ENCODE measurements at regions not wholly inside any gene's neighbourhood (a gene's known extent, or its start where the extent isn't known, plus 50 kb on each side); places are given as distances from the start of the nearest gene placed in this dataset.
A peak's percentile ranks its signal among the peaks of the same experiment; 100 is the strongest.
"Not testable (repeated sequence)": the region's sequence is repeated elsewhere in the genome, so short reads cannot be mapped to it uniquely, and the experiment has no call there.

DNA sequence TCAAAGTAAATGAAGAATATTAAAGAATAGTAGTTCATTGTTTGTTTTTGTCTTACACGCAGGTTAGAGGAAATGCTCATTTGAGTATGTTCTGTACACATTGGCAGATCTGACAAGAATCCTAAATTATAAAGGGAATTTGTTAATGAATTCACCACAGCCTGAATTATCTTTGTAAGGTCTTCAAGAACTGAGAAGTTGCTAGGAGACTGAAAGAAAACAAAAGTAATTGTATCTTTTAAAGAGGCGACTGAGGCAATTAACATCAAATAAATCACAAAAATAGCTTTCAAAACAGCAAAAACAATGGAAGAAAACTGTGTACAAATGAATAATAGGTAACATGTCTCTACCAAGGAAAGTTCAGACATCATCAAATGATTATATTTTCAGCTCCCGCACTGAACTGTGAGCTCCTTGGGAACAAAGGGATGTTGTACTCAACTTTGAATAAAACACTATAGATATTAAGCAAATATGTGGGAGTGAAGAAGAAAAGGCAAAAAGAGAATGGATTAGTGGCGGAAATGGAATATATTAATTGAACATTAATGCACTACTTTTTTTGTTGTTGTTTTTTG is 51.7 kb upstream of the ATIC start:
- no peak for DNase-seq

DNA sequence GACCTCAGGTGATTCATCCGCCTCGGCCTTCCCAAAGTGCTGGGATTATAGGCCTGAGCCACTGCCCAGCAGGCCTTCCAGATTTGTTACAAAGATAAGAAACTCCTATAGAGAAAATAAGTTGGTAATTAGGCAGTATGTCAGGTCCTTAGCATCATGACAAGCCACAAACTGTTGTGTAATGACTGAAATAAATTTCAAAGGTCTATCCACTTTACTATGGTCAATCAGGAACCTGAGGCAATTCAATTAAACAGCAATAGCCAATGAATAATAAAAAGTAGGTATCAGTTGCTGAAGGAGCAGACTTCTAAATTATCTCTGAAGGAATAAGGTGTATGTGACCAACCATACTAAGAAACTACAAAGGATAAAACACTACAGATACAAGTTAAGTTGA is 62.4 kb upstream of the ATIC start:
- DNase-seq, result no peak

DNA sequence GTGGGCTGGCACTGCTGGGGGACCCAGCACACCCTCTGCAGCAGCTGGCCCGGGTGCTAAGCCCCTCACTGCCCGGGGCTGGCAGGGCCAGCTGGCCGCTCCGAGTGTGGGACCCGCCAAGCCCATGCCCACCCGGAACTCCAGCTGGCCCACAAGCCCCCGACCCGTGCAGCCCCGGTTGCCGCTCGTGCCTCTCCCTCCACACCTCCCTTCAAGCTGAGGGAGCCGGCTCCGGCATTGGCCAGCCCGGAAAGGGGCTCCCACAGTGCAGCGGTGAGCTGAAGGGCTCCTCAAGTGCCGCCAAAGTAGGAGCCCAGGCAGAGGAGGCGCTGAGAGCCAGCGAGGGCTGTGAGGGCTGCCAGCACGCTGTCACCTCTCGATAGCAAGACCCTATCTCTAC is 65.9 kb upstream of the ATIC start:
- DNase-seq, result not testable (repeated sequence)

DNA sequence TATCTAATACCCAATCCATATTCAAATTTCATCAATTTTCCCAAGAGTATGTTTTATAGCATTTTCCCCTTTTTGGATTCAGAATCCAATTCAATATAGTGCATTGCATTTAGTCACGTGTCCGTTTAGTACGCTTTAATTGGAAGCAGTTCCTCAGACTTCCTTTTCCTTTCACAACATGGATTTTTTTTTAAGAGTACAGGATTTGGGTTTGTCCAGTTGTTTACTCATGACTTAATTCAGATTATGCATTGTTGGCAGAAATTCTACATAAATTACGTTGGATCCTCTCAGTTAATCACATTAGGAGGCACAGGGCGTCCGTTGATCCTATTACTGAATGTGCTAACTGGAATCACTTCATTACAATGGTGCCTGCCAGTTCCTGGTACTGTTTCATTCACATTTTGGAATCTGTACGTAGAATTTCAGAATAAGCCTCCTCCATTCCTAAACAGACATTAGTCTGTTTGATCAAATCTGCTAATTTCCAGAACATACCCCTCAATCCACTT is 70.0 kb upstream of the ATIC start:
- DNase-seq, result no peak

DNA sequence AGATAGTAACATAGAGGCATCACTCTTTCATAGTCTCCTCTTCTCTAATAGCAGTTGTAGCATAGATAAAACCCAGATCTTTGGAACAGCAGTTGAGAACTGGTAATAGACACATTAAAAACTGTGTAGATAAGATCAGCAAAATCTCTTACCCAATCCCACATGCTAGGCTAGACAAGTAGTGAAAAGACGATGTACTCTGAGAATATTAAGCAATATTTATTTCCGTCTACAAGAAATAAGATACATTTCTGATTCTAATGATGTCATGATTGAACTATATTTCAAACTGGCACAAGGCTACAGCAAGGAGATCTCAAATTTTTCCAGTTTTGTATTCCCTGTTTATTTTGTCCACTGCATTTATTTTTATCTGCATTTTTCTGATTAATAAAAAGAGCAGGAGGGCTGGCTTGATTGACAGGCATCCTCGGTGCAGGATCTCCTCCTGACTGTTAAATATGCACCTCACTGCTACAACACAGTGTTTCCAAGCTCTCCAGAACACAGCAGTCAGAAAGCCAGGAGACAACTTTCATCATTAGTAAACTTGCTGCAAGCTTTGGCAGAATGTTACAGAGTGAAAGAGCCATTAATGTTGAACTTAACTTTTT is 73.3 kb upstream of the ATIC start:
- peak; percentile 27 for DNase-seq

DNA sequence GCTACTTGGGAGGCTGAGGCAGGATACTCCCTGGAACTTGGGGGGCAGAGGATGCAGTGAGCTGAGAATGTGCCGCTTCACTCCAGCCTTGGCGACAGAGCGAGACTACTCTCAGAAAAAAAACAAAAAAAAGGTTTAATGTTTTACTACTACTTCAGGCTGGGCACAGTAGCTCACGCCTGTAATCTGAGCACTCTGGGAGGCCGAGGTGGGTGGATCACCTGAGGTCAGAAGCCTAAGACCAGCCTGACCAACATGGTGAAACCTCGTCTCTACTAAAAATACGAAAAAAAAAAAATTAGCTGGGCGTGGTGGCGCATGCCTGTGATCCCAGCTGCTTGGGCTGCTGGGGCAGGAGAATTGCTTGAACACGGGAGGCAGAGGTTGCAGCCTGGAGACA is 75.7 kb upstream of the ATIC start:
- no peak for DNase-seq

DNA sequence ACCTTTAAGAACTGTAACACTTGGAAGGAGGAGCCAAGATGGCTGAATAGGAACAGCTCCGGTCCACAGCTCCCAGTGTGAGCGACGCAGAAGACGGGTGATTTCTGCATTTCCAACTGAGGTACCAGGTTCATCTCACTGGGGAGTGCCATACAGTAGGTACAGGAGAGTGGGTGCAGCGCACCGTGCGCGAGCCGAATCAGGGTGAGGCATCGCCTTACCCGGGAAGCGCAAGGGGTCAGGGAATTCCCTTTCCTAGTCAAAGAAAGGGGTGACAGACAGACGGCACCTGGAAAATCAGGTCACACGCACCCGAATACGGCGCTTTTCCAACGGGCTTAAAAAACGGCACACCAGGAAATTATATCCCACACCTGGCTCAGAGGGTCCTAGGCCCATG is 81.8 kb upstream of the ABCA12 start:
- DNase-seq, result not testable (repeated sequence)

DNA sequence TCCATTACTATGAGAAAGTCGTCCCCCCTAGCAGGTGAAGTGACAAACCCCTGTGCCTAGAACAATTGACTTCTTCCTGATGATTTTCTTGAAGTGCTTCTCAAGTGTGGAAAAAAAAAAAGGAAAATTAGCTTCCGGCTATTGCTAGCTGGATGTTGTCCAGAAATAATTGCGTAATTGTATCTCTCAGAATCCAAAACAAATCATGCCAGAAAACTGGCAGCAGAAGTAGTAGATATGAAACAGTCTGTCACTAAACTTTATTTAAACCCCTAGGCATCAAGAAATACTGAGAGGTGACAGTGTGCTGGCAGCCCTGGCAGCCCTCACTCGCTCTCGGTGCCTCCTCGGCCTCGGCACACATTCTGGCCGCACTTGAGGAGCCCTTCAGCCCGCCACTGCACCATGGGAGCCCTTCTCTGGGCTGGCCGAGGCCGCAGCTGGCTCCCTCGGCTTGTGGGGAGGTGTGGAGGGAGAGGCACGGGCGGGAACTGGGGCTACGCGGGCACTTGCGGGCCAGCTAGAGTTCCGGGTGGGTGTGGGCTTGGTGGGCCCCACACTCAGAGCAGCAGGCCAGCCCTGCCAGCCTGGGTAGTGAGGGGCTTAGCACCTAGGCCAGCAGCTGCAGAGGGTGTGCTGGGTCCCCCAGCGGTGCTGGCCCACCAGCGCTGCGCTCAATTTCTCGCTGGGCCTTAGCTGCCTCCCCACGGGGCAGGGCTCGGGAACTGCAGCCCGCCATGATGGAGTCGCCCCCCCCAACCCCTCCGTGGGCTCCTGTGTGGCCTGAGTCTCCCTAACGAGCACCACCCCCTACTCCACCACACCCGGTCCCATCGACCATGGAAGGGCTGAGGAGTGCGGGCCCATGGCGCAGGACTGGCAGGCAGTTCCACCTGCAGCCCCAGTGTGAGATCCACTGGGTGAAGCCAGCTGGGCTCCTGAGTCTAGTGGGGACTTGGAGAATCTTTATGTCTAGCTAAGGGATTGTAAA is 80.5 kb upstream of the ABCA12 start:
- no peak for DNase-seq

DNA sequence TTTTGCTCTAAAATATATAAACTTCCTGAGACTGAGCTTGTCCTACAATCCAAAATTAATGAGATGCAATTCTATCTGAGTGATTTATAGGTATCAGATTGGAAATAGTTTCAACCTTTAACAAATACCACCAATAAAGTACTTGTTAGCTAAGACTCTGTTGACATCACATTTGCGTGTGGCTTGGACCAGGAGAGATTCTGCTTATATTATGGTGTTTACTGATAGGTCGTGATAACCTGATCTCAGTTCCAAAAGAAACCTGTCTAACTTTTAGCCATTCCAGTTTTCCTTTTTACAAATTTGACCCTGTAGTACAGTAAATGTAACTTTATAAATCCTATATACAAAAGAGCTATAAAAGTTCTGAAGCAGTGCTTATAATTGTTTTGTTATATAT is 78.4 kb upstream of the ABCA12 start:
- DNase-seq, result no peak

DNA sequence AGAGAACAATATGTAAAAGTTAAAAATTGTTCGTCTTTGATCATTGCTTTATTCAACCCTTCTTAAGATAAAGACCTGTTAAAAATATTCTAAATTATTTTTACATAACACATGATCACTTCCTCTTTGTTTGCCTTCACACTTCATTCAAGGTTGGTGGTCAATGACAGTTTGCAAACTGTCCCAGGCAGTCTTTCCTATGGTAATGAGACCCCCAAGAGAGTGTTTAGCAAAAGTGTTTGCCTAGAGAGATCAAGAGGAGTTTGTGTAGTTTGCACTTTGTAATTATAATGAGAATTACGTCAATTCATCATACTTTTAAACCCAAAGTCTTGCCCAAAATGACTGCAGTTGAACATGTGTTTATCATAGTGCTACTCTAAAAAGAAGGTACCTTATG is 77.2 kb upstream of the ABCA12 start:
- DNase-seq, result no peak

DNA sequence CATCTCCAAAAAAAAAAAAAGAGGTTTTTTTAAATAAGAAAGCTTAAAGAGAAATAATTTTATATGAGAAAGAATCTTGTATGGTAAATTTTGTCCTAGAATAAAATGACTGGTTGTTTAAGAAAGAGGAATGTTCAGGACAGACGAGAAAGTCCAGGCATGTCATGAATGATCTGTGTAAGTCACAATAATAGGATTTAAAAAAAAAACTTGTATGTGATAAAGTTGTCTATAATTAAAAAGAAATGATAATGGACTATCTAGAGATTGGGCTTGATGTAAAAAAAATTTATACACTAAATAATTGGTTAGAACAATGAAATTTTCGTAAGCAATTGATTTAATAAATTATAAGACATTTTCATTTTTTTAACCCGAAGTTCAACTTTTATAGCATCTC is 71.7 kb upstream of the ABCA12 start:
- no peak for DNase-seq

DNA sequence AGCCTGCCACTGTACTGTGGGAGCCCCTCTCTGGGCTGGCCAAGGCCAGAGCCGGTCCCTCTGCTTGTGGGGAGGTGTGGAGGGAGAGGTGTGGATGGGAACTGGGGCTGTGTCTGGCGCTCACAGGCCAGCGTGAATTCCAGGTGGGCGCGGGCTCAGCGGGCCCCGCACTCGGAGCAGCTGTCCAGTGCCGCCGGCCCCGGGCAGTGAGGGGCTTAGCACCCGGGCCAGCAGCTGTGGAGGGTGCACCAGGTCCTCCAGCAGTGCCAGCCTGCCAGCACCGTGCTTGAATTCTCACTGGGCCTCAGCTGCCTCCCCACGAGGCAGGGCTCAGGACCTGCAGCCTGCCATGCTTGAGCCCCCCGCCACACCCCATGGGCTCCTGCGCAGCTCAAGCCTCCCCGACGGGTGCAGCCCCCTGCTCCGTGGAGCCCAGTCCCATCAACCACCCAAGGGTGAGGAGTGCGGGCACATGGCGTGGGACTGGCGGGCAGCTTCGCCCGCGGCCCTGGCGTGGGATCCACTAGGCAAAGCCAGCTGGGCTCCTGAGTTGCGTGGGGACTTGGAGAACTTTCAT is 69.5 kb upstream of the ABCA12 start:
- no peak for DNase-seq

DNA sequence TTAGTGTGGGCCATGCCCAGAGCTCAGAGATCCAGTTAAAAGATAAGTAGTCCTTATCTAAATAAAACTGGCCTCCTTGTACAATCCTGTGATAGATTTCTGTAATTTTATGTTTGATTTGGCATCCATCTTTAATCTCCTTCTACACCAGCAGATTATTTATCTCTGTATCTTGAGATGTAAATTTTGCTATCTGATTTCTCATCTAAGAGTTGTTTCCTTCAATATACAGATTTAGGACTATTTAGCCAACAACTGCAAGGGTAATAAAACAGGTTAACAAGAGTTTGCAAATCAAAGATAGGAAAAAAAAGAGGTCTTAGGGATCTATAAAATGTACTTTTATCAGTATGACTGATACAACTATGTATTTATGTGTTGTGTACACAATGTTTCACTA is 68.6 kb upstream of the ABCA12 start:
- no peak for DNase-seq

DNA sequence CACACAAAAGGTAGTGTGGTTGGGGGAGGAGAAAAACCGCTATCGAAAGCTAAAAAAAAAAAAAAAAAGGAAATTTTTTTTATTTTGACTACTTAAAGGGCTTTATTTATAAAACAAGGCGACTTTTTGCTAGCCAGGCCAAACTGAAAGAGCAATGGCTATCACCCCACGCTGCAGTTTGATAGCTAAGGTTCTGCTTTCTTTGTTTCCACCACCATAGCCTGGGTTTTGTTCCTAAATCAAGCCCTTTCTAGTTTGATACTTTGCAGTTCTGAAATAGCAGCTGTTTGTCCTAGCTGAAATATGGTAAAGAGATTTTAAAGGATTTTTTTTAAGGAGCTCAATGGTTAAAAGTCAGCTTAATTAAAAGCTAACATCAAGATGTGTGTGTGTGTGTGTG is 67.4 kb upstream of the ABCA12 start:
- DNase-seq, result no peak

DNA sequence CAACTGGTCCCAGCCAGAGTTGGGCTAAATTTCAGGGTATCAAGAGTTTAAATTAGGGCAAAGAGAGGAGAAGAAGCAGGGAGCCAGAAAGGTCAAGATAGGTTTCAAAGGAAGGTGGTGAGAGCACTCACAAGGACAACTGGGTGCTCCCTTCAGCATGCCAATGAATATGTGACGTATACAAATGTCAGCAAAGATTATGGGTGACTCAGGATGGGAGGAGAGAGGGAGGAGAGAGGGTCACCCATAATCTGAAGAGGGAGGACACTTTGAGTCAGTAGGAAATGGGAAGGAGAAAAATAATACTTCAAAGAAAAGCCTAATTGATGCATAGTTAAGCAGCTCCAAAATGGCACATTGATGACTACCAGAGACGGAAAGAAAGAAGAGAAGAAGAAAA is 53.1 kb upstream of the ABCA12 start:
- no peak for DNase-seq

DNA sequence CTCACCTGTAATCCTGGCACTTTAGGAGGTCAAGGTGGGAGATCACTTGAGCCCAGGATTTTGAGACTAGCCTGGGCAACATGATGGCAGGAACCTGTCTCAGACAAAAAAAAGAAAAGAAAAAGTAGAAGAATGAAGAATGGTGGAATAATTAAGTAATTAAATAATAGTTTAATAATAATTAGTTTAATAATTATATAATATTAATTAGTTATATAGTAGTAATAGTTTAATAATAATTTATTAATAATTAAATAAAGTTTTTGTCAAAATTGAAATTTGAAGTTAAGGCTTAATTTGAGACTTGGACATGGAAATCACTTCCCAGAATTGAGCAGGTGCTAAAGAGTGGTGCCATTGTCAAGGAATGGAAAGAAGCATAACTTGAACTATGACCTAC is 52.2 kb upstream of the ABCA12 start:
- no peak for DNase-seq

DNA sequence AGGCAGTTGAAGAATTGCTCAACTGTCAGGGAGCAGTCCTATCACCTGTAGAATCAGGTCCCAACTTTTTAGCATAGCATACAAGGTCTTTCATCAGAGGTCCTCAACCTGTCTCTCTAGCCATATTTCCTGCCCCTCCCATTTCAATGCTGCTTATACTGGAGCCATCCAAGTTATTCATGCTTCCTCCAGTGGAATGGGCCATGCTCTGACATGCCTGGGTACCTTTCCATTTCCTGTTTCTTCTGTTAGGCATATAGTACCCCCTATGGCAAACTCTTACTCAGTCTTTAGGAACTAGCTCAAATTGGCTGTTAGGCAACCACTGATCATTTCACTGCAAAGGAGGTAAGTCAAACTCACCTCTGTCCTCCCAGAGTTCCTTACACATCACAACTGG is 51.0 kb upstream of the ABCA12 start:
- DNase-seq, result no peak

Measured in hematopoietic multipotent progenitor cell treated with erythropoietin and hydrocortisone succinate and interleukin-3 and kit ligand, for 6 days (in vitro differentiated cells).